ENCODE measurements at regions not wholly inside any gene's neighbourhood (a gene's known extent, or its start where the extent isn't known, plus 50 kb on each side); places are given as distances from the start of the nearest gene placed in this dataset.

DNA sequence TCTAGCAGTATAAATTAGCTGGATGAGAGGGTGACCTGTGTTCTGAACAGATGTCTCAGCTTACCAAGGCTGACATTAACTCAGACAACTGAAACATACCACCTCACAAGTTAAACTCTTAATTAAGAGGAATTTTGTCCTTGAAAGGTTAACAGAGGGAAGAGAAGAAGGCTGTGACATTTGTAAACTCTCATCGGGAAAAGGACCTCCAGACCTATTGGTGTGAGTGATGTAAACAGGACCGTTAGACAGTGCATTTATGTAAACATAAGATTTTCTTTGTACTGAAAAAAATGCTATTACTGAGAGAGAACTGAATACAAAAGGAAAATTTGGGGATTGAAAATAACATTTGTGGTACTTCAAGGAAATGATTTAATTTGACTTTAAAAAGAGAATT lies 308.4 kb upstream of the DIAPH2 start:
- Histone ChIP-seq H3K36me3 (ENCODE audit: low read depth) (no peaks in the 10 kb centered on the region), H3K27me3 (ENCODE audit: insufficient read depth, poor library complexity, severe bottlenecking) (no peaks in the 10 kb centered on the region), H3K4me1 (ENCODE audit: insufficient read depth, poor library complexity, severe bottlenecking) (no peaks in the 10 kb centered on the region), H3K9me3 (ENCODE audit: severe bottlenecking) (no peaks in the 10 kb centered on the region), H3K27ac (ENCODE audit: poor library complexity, severe bottlenecking) (no peak overlapping the region), H3K4me3 (ENCODE audit: severe bottlenecking) (no peak overlapping the region)
- DNase-seq (ENCODE audit: low spot score), result no peak
- no peak for ATAC-seq (ENCODE audit: low read depth)
- TF ChIP-seq, protein P1, sequence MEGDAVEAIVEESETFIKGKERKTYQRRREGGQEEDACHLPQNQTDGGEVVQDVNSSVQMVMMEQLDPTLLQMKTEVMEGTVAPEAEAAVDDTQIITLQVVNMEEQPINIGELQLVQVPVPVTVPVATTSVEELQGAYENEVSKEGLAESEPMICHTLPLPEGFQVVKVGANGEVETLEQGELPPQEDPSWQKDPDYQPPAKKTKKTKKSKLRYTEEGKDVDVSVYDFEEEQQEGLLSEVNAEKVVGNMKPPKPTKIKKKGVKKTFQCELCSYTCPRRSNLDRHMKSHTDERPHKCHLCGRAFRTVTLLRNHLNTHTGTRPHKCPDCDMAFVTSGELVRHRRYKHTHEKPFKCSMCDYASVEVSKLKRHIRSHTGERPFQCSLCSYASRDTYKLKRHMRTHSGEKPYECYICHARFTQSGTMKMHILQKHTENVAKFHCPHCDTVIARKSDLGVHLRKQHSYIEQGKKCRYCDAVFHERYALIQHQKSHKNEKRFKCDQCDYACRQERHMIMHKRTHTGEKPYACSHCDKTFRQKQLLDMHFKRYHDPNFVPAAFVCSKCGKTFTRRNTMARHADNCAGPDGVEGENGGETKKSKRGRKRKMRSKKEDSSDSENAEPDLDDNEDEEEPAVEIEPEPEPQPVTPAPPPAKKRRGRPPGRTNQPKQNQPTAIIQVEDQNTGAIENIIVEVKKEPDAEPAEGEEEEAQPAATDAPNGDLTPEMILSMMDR (IDR thresholded peaks at IDR 0.05; ENCODE audit: poor library complexity, severe bottlenecking), result no peak

- ATAC-seq (ENCODE audit: low read depth) (no peak), DNase-seq (ENCODE audit: low spot score) (no peak)
- TF ChIP-seq, protein P1 (IDR thresholded peaks at IDR 0.05; ENCODE audit: poor library complexity, severe bottlenecking), result no peak
- Histone ChIP-seq H3K27ac (ENCODE audit: poor library complexity, severe bottlenecking) (no peak overlapping the region), H3K4me3 (ENCODE audit: severe bottlenecking) (no peak overlapping the region), H3K27me3 (ENCODE audit: insufficient read depth, poor library complexity, severe bottlenecking) (no peaks in the 10 kb centered on the region), H3K4me1 (ENCODE audit: insufficient read depth, poor library complexity, severe bottlenecking) (no peaks in the 10 kb centered on the region), H3K9me3 (ENCODE audit: severe bottlenecking) (no peaks in the 10 kb centered on the region), H3K36me3 (ENCODE audit: low read depth) (no peaks in the 10 kb centered on the region)
These were observed 304.7 kb upstream of the DIAPH2 start for GRCh38 chrX:96379951-96380350.

DNA sequence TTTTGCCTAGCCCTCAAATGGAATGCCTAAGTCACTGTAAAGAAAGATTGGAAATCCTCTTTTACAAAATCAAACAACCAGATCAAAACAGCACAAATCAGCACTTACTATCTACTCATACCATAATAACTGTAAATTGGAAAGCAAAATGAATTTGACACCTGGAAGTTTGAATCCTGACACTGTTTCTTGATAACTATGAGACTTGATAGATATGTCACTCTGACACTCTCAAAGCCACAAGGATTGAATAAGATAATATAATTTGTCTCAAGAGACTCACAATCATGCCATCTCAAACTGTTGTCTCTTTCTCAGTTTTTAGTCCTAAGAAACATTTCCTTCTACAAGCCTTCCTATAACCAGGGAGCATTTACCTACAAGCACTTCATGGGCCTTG lies 302.6 kb upstream of the DIAPH2 start:
- Histone ChIP-seq H3K27me3 (ENCODE audit: insufficient read depth, poor library complexity, severe bottlenecking) (no peaks in the 10 kb centered on the region), H3K4me3 (ENCODE audit: severe bottlenecking) (no peak overlapping the region), H3K4me1 (ENCODE audit: insufficient read depth, poor library complexity, severe bottlenecking) (no peaks in the 10 kb centered on the region), H3K9me3 (ENCODE audit: severe bottlenecking) (no peaks in the 10 kb centered on the region), H3K27ac (ENCODE audit: poor library complexity, severe bottlenecking) (no peak overlapping the region), H3K36me3 (ENCODE audit: low read depth) (no peaks in the 10 kb centered on the region)
- DNase-seq (ENCODE audit: low spot score) (no peak), ATAC-seq (ENCODE audit: low read depth) (no peak)
- TF ChIP-seq, protein P1 (IDR thresholded peaks at IDR 0.05; ENCODE audit: poor library complexity, severe bottlenecking), result no peak

DNA sequence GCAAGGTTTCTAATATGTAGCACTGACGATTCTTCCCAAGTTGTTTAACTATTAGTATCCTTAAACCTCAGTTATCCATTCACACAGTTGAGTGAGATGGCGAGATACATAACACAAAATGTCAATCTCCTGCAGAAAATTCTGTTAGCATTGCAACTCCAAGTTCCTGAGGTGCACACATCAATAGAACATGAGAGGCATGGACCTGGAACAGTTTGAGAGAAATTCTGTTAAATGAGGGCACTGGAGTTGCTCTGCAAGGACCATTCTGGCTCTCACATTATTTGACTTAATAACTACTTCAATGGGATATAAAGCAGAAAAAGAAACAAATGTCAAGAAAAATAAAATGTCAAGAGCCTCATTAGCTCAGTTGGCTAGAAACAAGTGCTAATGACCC lies 301.2 kb upstream of the DIAPH2 start:
- Histone ChIP-seq H3K27ac (ENCODE audit: poor library complexity, severe bottlenecking) (no peak overlapping the region), H3K4me1 (ENCODE audit: insufficient read depth, poor library complexity, severe bottlenecking) (no peaks in the 10 kb centered on the region), H3K4me3 (ENCODE audit: severe bottlenecking) (no peak overlapping the region), H3K36me3 (ENCODE audit: low read depth) (no peaks in the 10 kb centered on the region), H3K9me3 (ENCODE audit: severe bottlenecking) (no peaks in the 10 kb centered on the region), H3K27me3 (ENCODE audit: insufficient read depth, poor library complexity, severe bottlenecking) (no peaks in the 10 kb centered on the region)
- TF ChIP-seq, protein P1 (IDR thresholded peaks at IDR 0.05; ENCODE audit: poor library complexity, severe bottlenecking), result no peak
- DNase-seq (ENCODE audit: low spot score) (no peak), ATAC-seq (ENCODE audit: low read depth) (no peak)

- Histone ChIP-seq H3K27me3 (ENCODE audit: insufficient read depth, poor library complexity, severe bottlenecking) (no peaks in the 10 kb centered on the region), H3K9me3 (ENCODE audit: severe bottlenecking) (no peaks in the 10 kb centered on the region), H3K36me3 (ENCODE audit: low read depth) (no peaks in the 10 kb centered on the region), H3K27ac (ENCODE audit: poor library complexity, severe bottlenecking) (no peak overlapping the region), H3K4me3 (ENCODE audit: severe bottlenecking) (no peak overlapping the region), H3K4me1 (ENCODE audit: insufficient read depth, poor library complexity, severe bottlenecking) (no peaks in the 10 kb centered on the region)
- no peak for DNase-seq (ENCODE audit: low spot score)
- TF ChIP-seq, protein P1 (IDR thresholded peaks at IDR 0.05; ENCODE audit: poor library complexity, severe bottlenecking), result no peak
- no peak for ATAC-seq (ENCODE audit: low read depth)
These were observed 298.3 kb upstream of the DIAPH2 start for GRCh38 chrX:96386325-96386724.

Measured in RWPE2 (cell line).